OCI-LY3 (cell line): ENCODE measurements at regions not wholly inside any gene's neighbourhood (a gene's known extent, or its start where the extent isn't known, plus 50 kb on each side); places are given as distances from the start of the nearest gene placed in this dataset.

Source experiments
- H2AFZ ChIP-seq: fragments of 200-600, 300-600 bp; shearing (Covaris generic); 2 replicates; pipeline ENCODE4 v1.6.0; 2014; ENCODE audit warnings: antibody characterized with exemption, low read depth, low read length
- H3K27ac ChIP-seq: fragments of 200-600, 300-600 bp; sonication (generic); 2 replicates; pipeline ENCODE4 v1.5.1; 2014; ENCODE audit warnings: mild to moderate bottlenecking, low read length, moderate library complexity, mixed read lengths
- H3K27me3 ChIP-seq: fragments of 200-600, 300-600 bp; sonication (generic); 2 replicates; pipeline ENCODE4 v1.6.1; 2014; ENCODE audit warnings: low read depth, low read length, mixed read lengths
- H3K36me3 ChIP-seq: fragments of 200-600, 300-600 bp; sonication (generic); replicated peaks from 2 replicates; pipeline ENCODE3; 2014; ENCODE audit warnings: low read depth, low read length, mixed read lengths
- H3K4me1 ChIP-seq: fragments of 300-600, 200-600 bp; sonication (generic); 2 replicates; pipeline ENCODE4 v1.6.1; 2014; ENCODE audit warnings: low read length, mixed read lengths
- H3K4me2 ChIP-seq: fragments of 200-600, 300-600 bp; sonication (generic); 2 replicates; pipeline ENCODE4 v1.6.1; 2014; ENCODE audit warnings: low read length, mixed read lengths
- H3K4me3 ChIP-seq: fragments of 300-600, 200-600 bp; sonication (generic); 2 replicates; pipeline ENCODE4 v1.5.1; 2014; ENCODE audit warnings: antibody characterized with exemption, mild to moderate bottlenecking, low read length, moderate library complexity
- H3K79me2 ChIP-seq: fragments of 300-600, 200-600 bp; shearing (Covaris generic); 2 replicates; pipeline ENCODE4 v1.6.1; 2014; ENCODE audit warnings: mild to moderate bottlenecking, low read length, mixed read lengths
- H3K9ac ChIP-seq: fragments of 300-600, 200-600 bp; shearing (Covaris generic); 2 replicates; pipeline ENCODE4 v1.6.0; 2014; ENCODE audit warnings: mild to moderate bottlenecking, low read length, moderate library complexity
- H3K9me3 ChIP-seq: fragments of 200-600, 300-600 bp; shearing (Covaris generic); 2 replicates; pipeline ENCODE4 v1.6.1; 2014; ENCODE audit warnings: low read length, mixed read lengths; ENCODE audit not compliant: insufficient read depth
- H4K20me1 ChIP-seq: fragments of 200-600, 300-600 bp; sonication (generic); 2 replicates; pipeline ENCODE4 v1.6.1; 2016; ENCODE audit warnings: low read length, mixed read lengths; ENCODE audit not compliant: insufficient read depth
- CTCF ChIP-seq: fragments of 200-600, 300-600 bp; sonication (generic); IDR thresholded peaks from 2 replicates; pipeline ENCODE4 v1.5.1; 2014; ENCODE audit warnings: antibody characterized with exemption, low read length, low read depth
- EZH2phosphoT487 ChIP-seq: fragments of 200-600 bp; shearing (Covaris generic); IDR thresholded peaks from 2 replicates; pipeline ENCODE4 v1.6.1; 2018; ENCODE audit warnings: antibody characterized with exemption, mixed run types, low read depth

- H4K20me1 ChIP-seq, result no peaks in the 10 kb centered on the region; the same call in 1 of the 2 replicates
- TF ChIP-seq CTCF (no peak; the same call in 1 of the 2 replicates), EZH2phosphoT487 (no peak)
- H3K4me3 ChIP-seq, result no peak overlapping the region
- no peak overlapping the region for H2AFZ ChIP-seq
- H3K36me3 ChIP-seq, result no peaks in the 10 kb centered on the region
- H3K4me1 ChIP-seq, result peaks cover 10% of the 10 kb centered on the region; the same call in 1 of the 2 replicates
- H3K27me3 ChIP-seq, result peaks cover 17% of the 10 kb centered on the region; the same call in 1 of the 2 replicates
- H3K9me3 ChIP-seq, result no peaks in the 10 kb centered on the region
- H3K79me2 ChIP-seq, result no peaks in the 10 kb centered on the region
- H3K9ac ChIP-seq, result no peak overlapping the region
- no peak overlapping the region for H3K27ac ChIP-seq
- no peak overlapping the region for H3K4me2 ChIP-seq
Observed at GRCh38 chr10:84606428-84606827, 278.0 kb downstream of the CCSER2 start.

- Histone ChIP-seq H3K4me2 (no peak overlapping the region), H2AFZ (no peak overlapping the region), H3K27me3 (peaks cover 17% of the 10 kb centered on the region; the same call in 1 of the 2 replicates), H3K9ac (no peak overlapping the region), H3K27ac (no peak overlapping the region), H3K9me3 (no peaks in the 10 kb centered on the region), H4K20me1 (no peaks in the 10 kb centered on the region; the same call in 1 of the 2 replicates), H3K36me3 (no peaks in the 10 kb centered on the region), H3K4me1 (peaks cover 10% of the 10 kb centered on the region; the same call in 1 of the 2 replicates), H3K4me3 (no peak overlapping the region), H3K79me2 (no peaks in the 10 kb centered on the region)
- no peak for TF ChIP-seq CTCF
- TF ChIP-seq EZH2phosphoT487, result no peak
Observed at GRCh38 chr10:84607044-84607443, 278.7 kb downstream of the CCSER2 start.

GRCh38 chr10:84607523-84607922, 279.1 kb downstream of the CCSER2 start:
- Histone ChIP-seq H3K4me2 (no peak overlapping the region), H3K4me1 (peaks cover 10% of the 10 kb centered on the region; the same call in 1 of the 2 replicates), H3K27ac (no peak overlapping the region), H3K9ac (no peak overlapping the region), H3K36me3 (no peaks in the 10 kb centered on the region), H3K9me3 (no peaks in the 10 kb centered on the region), H4K20me1 (no peaks in the 10 kb centered on the region; the same call in 1 of the 2 replicates), H3K79me2 (no peaks in the 10 kb centered on the region), H2AFZ (no peak overlapping the region), H3K4me3 (no peak overlapping the region), H3K27me3 (peaks cover 17% of the 10 kb centered on the region; the same call in 1 of the 2 replicates)
- TF ChIP-seq EZH2phosphoT487 (no peak), CTCF (no peak)

GRCh38 chr10:84608126-84608525, 279.7 kb downstream of the CCSER2 start:
- H3K79me2 ChIP-seq, result no peaks in the 10 kb centered on the region
- H3K4me2 ChIP-seq, result no peak overlapping the region
- H3K9ac ChIP-seq, result no peak overlapping the region
- no peaks in the 10 kb centered on the region; the same call in 1 of the 2 replicates for H4K20me1 ChIP-seq
- no peaks in the 10 kb centered on the region for H3K9me3 ChIP-seq
- H3K4me1 ChIP-seq, result peaks cover 10% of the 10 kb centered on the region; the same call in 1 of the 2 replicates
- peaks cover 17% of the 10 kb centered on the region; the same call in 1 of the 2 replicates for H3K27me3 ChIP-seq
- TF ChIP-seq EZH2phosphoT487, result no peak
- no peak for TF ChIP-seq CTCF
- no peak overlapping the region for H2AFZ ChIP-seq
- no peak overlapping the region for H3K4me3 ChIP-seq
- no peak overlapping the region for H3K27ac ChIP-seq
- no peaks in the 10 kb centered on the region for H3K36me3 ChIP-seq
